ENCODE measurements at regions not wholly inside any gene's neighbourhood (a gene's known extent, or its start where the extent isn't known, plus 50 kb on each side); places are given as distances from the start of the nearest gene placed in this dataset.

- no peak for TF ChIP-seq STAT3 (IDR thresholded peaks at IDR 0.05; ENCODE audit: low read depth, low read length)
- TF ChIP-seq JUNB (IDR thresholded peaks at IDR 0.05): no peak
- TF ChIP-seq RELB (IDR thresholded peaks at IDR 0.05; ENCODE audit: low read depth): no peak
- no peak for TF ChIP-seq TAF1 (IDR thresholded peaks at IDR 0.05; ENCODE audit: borderline replicate concordance, low read depth, low read length)
- TF ChIP-seq NR2C2 (IDR thresholded peaks at IDR 0.05; ENCODE audit: borderline replicate concordance, control insufficient read depth, insufficient read length, low read depth): no peak
- no peak for TF ChIP-seq POLR2A (IDR thresholded peaks at IDR 0.05; ENCODE audit: low read depth, low read length)
- TF ChIP-seq EGR1 (IDR thresholded peaks at IDR 0.05; ENCODE audit: borderline replicate concordance in 1 of 2, low read depth in 2 of 2, low read length in 2 of 2): no peak
- TF ChIP-seq NFYB (IDR thresholded peaks at IDR 0.05; ENCODE audit: insufficient read depth, low read depth, low read length): no peak
- no peak for TF ChIP-seq RB1 (IDR thresholded peaks at IDR 0.05; ENCODE audit: borderline replicate concordance)
- TF ChIP-seq BCLAF1 (IDR thresholded peaks at IDR 0.05): no peak
- no peak for TF ChIP-seq CHD2 (IDR thresholded peaks at IDR 0.05; ENCODE audit: borderline replicate concordance, low read depth, low read length)
- no peak for FAIRE-seq
- CTCF ChIA-PET: no interaction called here
- SMC1A ChIA-PET (ENCODE audit: uncharacterized antibody, unreplicated experiment): no interaction called here
- POLR2A ChIA-PET: no interaction called here
- no peak for ATAC-seq
- no peak overlapping the region for H3K9ac ChIP-seq (ENCODE audit: control insufficient read depth, insufficient read depth, low read length)
- H3K36me3 ChIP-seq (ENCODE audit: control insufficient read depth in 2 of 2, insufficient read depth in 2 of 2, low read length in 1 of 2): no peaks in the 10 kb centered on the region
- no peaks in the 10 kb centered on the region for H3K79me2 ChIP-seq (ENCODE audit: control insufficient read depth, insufficient read depth, low read length)
- H3K4me1 ChIP-seq (ENCODE audit: control insufficient read depth, insufficient read depth, low read length): no peaks in the 10 kb centered on the region
- H3K9me3 ChIP-seq (replicated peaks; ENCODE audit: control insufficient read depth, insufficient read depth, low read length): no peaks in the 10 kb centered on the region
- intact Hi-C loops (cut with micrococcal nuclease; ENCODE audit: unreplicated experiment): no loop called here
- WGBS (ENCODE audit: insufficient coverage, insufficient replicate concordance, low lambda C conversion rate, missing lambda C conversion rate): 25% methylated on average over 2 of the region's 2 CpGs
- H3K27me3 ChIP-seq (replicated peaks in 1 of 2; ENCODE audit: control insufficient read depth in 2 of 2, insufficient read depth in 2 of 2, low read length in 1 of 2): no peaks in the 10 kb centered on the region
- no peak for DNase-seq (ENCODE audit: low read depth, low spot score)
- RAD21 ChIA-PET (ENCODE audit: unreplicated experiment): no interaction called here
- H2AFZ ChIP-seq (ENCODE audit: control insufficient read depth, low read depth, low read length): no peak overlapping the region
- in situ Hi-C loops (cut with MboI): no loop called here
- H4K20me1 ChIP-seq (ENCODE audit: control insufficient read depth, insufficient read depth): no peaks in the 10 kb centered on the region
- no peak overlapping the region for H3K4me3 ChIP-seq
- no peak overlapping the region for H3K4me2 ChIP-seq (ENCODE audit: control insufficient read depth, insufficient read depth)
- H3K27ac ChIP-seq (ENCODE audit: control insufficient read depth, insufficient read depth): no peak overlapping the region
- BruUV-seq (replicated peaks): no TSS peak
Measured at GRCh38 chr16:26818393-26818792, 248.3 kb upstream of the C16orf82 start.

Measured in GM12878 (cell line).